ENCODE measurements at regions not wholly inside any gene's neighbourhood (a gene's known extent, or its start where the extent isn't known, plus 50 kb on each side); places are given as distances from the start of the nearest gene placed in this dataset.

- TF ChIP-seq EZH2 (IDR thresholded peaks at IDR 0.05; ENCODE audit: borderline replicate concordance, low read length) (no peak), CTCF (conservative IDR thresholded peaks at IDR 0.05 in 1 of 2, IDR thresholded peaks at IDR 0.05 in 1 of 2; ENCODE audit: extremely low read depth in 1 of 2, insufficient read depth in 1 of 2, low read depth in 1 of 2, low read length in 2 of 2) (no peak)
Measured at GRCh38 chr14:84785996-84786395, 743.9 kb upstream of the FLRT2 start.

All from mammary epithelial cell (primary cell).